ENCODE measurements at regions not wholly inside any gene's neighbourhood (a gene's known extent, or its start where the extent isn't known, plus 50 kb on each side); places are given as distances from the start of the nearest gene placed in this dataset.

- TF ChIP-seq, protein P1, sequence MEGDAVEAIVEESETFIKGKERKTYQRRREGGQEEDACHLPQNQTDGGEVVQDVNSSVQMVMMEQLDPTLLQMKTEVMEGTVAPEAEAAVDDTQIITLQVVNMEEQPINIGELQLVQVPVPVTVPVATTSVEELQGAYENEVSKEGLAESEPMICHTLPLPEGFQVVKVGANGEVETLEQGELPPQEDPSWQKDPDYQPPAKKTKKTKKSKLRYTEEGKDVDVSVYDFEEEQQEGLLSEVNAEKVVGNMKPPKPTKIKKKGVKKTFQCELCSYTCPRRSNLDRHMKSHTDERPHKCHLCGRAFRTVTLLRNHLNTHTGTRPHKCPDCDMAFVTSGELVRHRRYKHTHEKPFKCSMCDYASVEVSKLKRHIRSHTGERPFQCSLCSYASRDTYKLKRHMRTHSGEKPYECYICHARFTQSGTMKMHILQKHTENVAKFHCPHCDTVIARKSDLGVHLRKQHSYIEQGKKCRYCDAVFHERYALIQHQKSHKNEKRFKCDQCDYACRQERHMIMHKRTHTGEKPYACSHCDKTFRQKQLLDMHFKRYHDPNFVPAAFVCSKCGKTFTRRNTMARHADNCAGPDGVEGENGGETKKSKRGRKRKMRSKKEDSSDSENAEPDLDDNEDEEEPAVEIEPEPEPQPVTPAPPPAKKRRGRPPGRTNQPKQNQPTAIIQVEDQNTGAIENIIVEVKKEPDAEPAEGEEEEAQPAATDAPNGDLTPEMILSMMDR (IDR thresholded peaks at IDR 0.05) = no peak
- no peak for TF ChIP-seq EZH2phosphoT487 (IDR thresholded peaks at IDR 0.05)
- TF ChIP-seq EZH2 (IDR thresholded peaks at IDR 0.05) = no peak
These were observed 565.8 kb upstream of the ADARB2 start for GRCh38 chr10:2303169-2303568.
